GM23338 (cell line): ENCODE measurements at regions not wholly inside any gene's neighbourhood (a gene's known extent, or its start where the extent isn't known, plus 50 kb on each side); places are given as distances from the start of the nearest gene placed in this dataset.

ENCODE experiments used
- ATAC-seq: fragments of 200-7000 bp; cut with Tn5 transposase; 3 replicates; pipeline ENCODE4 v1.9.1; 2020
- DNase-seq: peaks from one replicate; pipeline ENCODE4 v3.0.0-alpha.2; 2015; ENCODE audit warnings: low spot score
- H2AFZ ChIP-seq: fragments of 200-600 bp; sonication (generic); 2 replicates; pipeline ENCODE4 v1.8.0; 2016; ENCODE audit warnings: antibody characterized with exemption, mild to moderate bottlenecking, moderate library complexity
- H3F3A ChIP-seq: fragments of 200-600 bp; sonication (generic); replicated peaks from 2 replicates; pipeline ENCODE4 v1.8.0; 2017; ENCODE audit warnings: antibody characterized with exemption, mixed run types, low read depth
- H3K27ac ChIP-seq: fragments of 200-600 bp; sonication (generic); 2 replicates; pipeline ENCODE4 v1.6.1; 2016; ENCODE audit warnings: low read depth
- H3K27me3 ChIP-seq: fragments of 200-600 bp; sonication (generic); 2 replicates; pipeline ENCODE4 v1.8.0; 2016; ENCODE audit warnings: mild to moderate bottlenecking, mixed run types, moderate library complexity; ENCODE audit not compliant: insufficient read depth
- H3K36me3 ChIP-seq: fragments of 200-600 bp; sonication (generic); 2 replicates; pipeline ENCODE4 v1.8.0; 2016; ENCODE audit warnings: mild to moderate bottlenecking; ENCODE audit not compliant: insufficient read depth
- H3K4me1 ChIP-seq: fragments of 200-600 bp; sonication (generic); 2 replicates; pipeline ENCODE4 v1.8.0; 2016; ENCODE audit warnings: mild to moderate bottlenecking, moderate library complexity; ENCODE audit not compliant: insufficient read depth
- H3K4me2 ChIP-seq: fragments of 200-600 bp; sonication (generic); 2 replicates; pipeline ENCODE4 v1.7.1; 2017; ENCODE audit warnings: mixed run types
- H3K4me3 ChIP-seq: fragments of 200-600 bp; sonication (generic); 2 replicates; pipeline ENCODE4 v1.6.1; 2016; ENCODE audit warnings: mixed run types
- H3K79me2 ChIP-seq: fragments of 200-600 bp; sonication (generic); replicated peaks from 2 replicates; pipeline ENCODE4 v1.8.0; 2017; ENCODE audit warnings: mild to moderate bottlenecking; ENCODE audit not compliant: insufficient read depth
- H3K9me2 ChIP-seq: fragments of 200-600 bp; sonication (generic); 2 replicates; pipeline ENCODE4 v1.8.0; 2017; ENCODE audit not compliant: insufficient read depth
- H4K20me1 ChIP-seq: fragments of 200-600 bp; sonication (generic); replicated peaks from 2 replicates; pipeline ENCODE4 v1.8.0; 2017; ENCODE audit warnings: mild to moderate bottlenecking; ENCODE audit not compliant: insufficient read depth
- H3K27ac Mint-ChIP-seq: 2 replicates; pipeline ENCODE4 v1.8.0; 2020; ENCODE audit warnings: inconsistent platforms, mild to moderate bottlenecking, moderate library complexity, mixed read lengths
- H3K27me3 Mint-ChIP-seq: 3 replicates; pipeline ENCODE4 v1.8.0; 2022; ENCODE audit warnings: low read depth, mild to moderate bottlenecking, moderate library complexity, mixed read lengths, inconsistent platforms; ENCODE audit not compliant: insufficient read depth, poor library complexity
- H3K36me3 Mint-ChIP-seq: 3 replicates; pipeline ENCODE4 v1.8.0; 2021; ENCODE audit warnings: low read depth, mild to moderate bottlenecking, inconsistent platforms, moderate library complexity, mixed read lengths
- H3K4me1 Mint-ChIP-seq: 3 replicates; pipeline ENCODE4 v1.8.0; 2020; ENCODE audit warnings: mild to moderate bottlenecking, inconsistent platforms, mixed read lengths
- H3K4me3 Mint-ChIP-seq: 3 replicates; pipeline ENCODE4 v1.8.0; 2021; ENCODE audit warnings: moderate library complexity, mild to moderate bottlenecking, inconsistent platforms, mixed read lengths
- H3K9me3 Mint-ChIP-seq: 3 replicates; pipeline ENCODE4 v1.8.0; 2020; ENCODE audit warnings: moderate library complexity, mild to moderate bottlenecking, inconsistent platforms, mixed read lengths
- CREB1 ChIP-seq: fragments of 250-450 bp; sonication (Bioruptor Pico); IDR thresholded peaks from 2 replicates; pipeline ENCODE4 v1.5.0; 2020; ENCODE audit warnings: low read depth, mild to moderate bottlenecking, moderate library complexity
- CTCF ChIP-seq, 2 experiments: fragments of 200-600 bp in 1 of 2; sonication (generic) in 1 of 2; conservative IDR thresholded peaks; 2 replicates each; pipeline versions ENCODE4 v1.5.1 to v1.6.1; 2016 to 2017; ENCODE audit warnings: antibody characterized with exemption in 2 of 2, low read depth in 2 of 2, mild to moderate bottlenecking in 2 of 2, moderate library complexity in 1 of 2
- ETS1 ChIP-seq: IDR thresholded peaks from 2 replicates; pipeline ENCODE4 v1.6.1; 2016; ENCODE audit warnings: antibody characterized with exemption
- EZH2 ChIP-seq: fragments of 200-600 bp; sonication (generic); IDR thresholded peaks from one replicate; pipeline ENCODE4 v1.8.0; 2017; ENCODE audit warnings: antibody characterized with exemption, mild to moderate bottlenecking, low read depth; ENCODE audit not compliant: unreplicated experiment
- EZH2phosphoT487 ChIP-seq: fragments of 200-600 bp; sonication (generic); IDR thresholded peaks from one replicate; pipeline ENCODE4 v1.8.1; 2018; ENCODE audit warnings: antibody characterized with exemption; ENCODE audit not compliant: unreplicated experiment
- JUNB ChIP-seq: IDR thresholded peaks from one replicate; pipeline ENCODE4 v1.6.1; 2016; ENCODE audit warnings: antibody characterized with exemption; ENCODE audit not compliant: unreplicated experiment
- NANOG ChIP-seq: IDR thresholded peaks from 2 replicates; pipeline ENCODE4 v1.6.1; 2016; ENCODE audit warnings: antibody characterized with exemption, borderline replicate concordance
- POLR2AphosphoS5 ChIP-seq: IDR thresholded peaks from 2 replicates; pipeline ENCODE4 v1.6.1; 2016; ENCODE audit warnings: antibody characterized with exemption, low read depth
- REST ChIP-seq: IDR thresholded peaks from one replicate; pipeline ENCODE4 v1.6.1; 2018; ENCODE audit warnings: antibody characterized with exemption; ENCODE audit not compliant: unreplicated experiment
- STAT1 ChIP-seq: IDR thresholded peaks from one replicate; pipeline ENCODE4 v1.6.1; 2016; ENCODE audit warnings: antibody characterized with exemption; ENCODE audit not compliant: unreplicated experiment
- ZNF114 ChIP-seq: fragments of 250-450 bp; sonication (Bioruptor Pico); IDR thresholded peaks from 2 replicates; pipeline ENCODE4 v1.5.0; 2020; ENCODE audit warnings: mild to moderate bottlenecking, moderate library complexity
- ZNF331 ChIP-seq: fragments of 250-450 bp; sonication (Bioruptor Pico); IDR thresholded peaks from 2 replicates; pipeline ENCODE4 v1.5.0; 2020; ENCODE audit warnings: low read depth, mild to moderate bottlenecking, moderate library complexity

GRCh38 chr11:95388086-95388485, 157.1 kb upstream of the SESN3 start (continued):
- TF ChIP-seq REST: no peak
- no peak for TF ChIP-seq EZH2phosphoT487
- TF ChIP-seq ETS1: no peak
- TF ChIP-seq ZNF114 (CRISPR knock-in tag): no peak
- TF ChIP-seq CTCF (conservative IDR thresholded peaks at IDR 0.05; ENCODE audit: low read depth in 2 of 2): no peak
- no peak for TF ChIP-seq POLR2AphosphoS5
- TF ChIP-seq ZNF331 (CRISPR knock-in tag): no peak
- no peak for TF ChIP-seq STAT1
- TF ChIP-seq CREB1 (CRISPR knock-in tag): no peak

GRCh38 chr11:95387325-95387724, 156.3 kb upstream of the SESN3 start:
- H2AFZ ChIP-seq: no peak overlapping the region
- no peaks in the 10 kb centered on the region for H3K36me3 Mint-ChIP-seq
- no peak overlapping the region for H3K4me2 ChIP-seq
- no peak for TF ChIP-seq NANOG
- TF ChIP-seq EZH2: no peak
- no peak for TF ChIP-seq REST
- no peak for TF ChIP-seq JUNB
- TF ChIP-seq CTCF (conservative IDR thresholded peaks at IDR 0.05; ENCODE audit: low read depth in 2 of 2): no peak
- TF ChIP-seq STAT1: no peak
- TF ChIP-seq POLR2AphosphoS5: no peak

More at GRCh38 chr11:95387325-95387724, 156.3 kb upstream of the SESN3 start:
- no peak for ATAC-seq
- H3F3A ChIP-seq: no peaks in the 10 kb centered on the region
- H4K20me1 ChIP-seq: no peaks in the 10 kb centered on the region
- H3K36me3 ChIP-seq: no peaks in the 10 kb centered on the region
- no peaks in the 10 kb centered on the region; the same call in 1 of the 2 replicates for H3K9me2 ChIP-seq
- Mint-ChIP-seq H3K4me1 (peaks cover 6% of the 10 kb centered on the region; the same call in 2 of the 3 replicates), H3K27ac (no peak overlapping the region), H3K9me3 (no peaks in the 10 kb centered on the region), H3K4me3 (no peak overlapping the region), H3K27me3 (peaks cover 2% of the 10 kb centered on the region)
- no peak overlapping the region for H3K4me3 ChIP-seq
- no peaks in the 10 kb centered on the region for H3K79me2 ChIP-seq
- no peaks in the 10 kb centered on the region for H3K27me3 ChIP-seq
- no peaks in the 10 kb centered on the region for H3K4me1 ChIP-seq
- no peak for DNase-seq
- H3K27ac ChIP-seq: no peak overlapping the region
